DMS53 treated with DMSO at 0.1 percent for 48 hours (cell line): ENCODE measurements at regions not wholly inside any gene's neighbourhood (a gene's known extent, or its start where the extent isn't known, plus 50 kb on each side); places are given as distances from the start of the nearest gene placed in this dataset.
"Not testable (repeated sequence)": the region's sequence is repeated elsewhere in the genome, so short reads cannot be mapped to it uniquely, and the experiment has no call there.

Source experiments
- DNase-seq: peaks from one replicate; lab custom pipeline; 2025; ENCODE audit not compliant: unreplicated experiment; lab: John Stamatoyannopoulos, UW

DNA sequence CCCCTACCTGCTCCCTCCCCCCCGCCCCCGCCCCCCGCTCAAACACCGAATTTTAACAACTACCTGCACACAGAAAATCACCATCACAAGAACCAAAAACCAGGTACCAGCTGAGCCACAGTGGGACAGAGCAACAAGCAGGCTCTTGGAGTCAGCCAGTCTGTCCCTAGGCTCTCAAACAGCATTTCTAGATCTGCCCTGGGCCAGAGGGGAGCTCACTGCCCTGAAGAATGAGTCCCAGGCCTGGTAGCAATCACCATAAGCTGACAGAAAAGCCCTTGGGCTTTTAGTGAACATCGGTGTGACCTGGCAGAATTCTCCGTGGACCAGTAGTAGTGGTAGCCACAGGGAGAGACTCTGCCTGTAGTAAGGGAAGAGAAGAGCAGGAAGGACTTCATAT lies 58.3 kb downstream of the C11orf87 start:
- no peak for DNase-seq

DNA sequence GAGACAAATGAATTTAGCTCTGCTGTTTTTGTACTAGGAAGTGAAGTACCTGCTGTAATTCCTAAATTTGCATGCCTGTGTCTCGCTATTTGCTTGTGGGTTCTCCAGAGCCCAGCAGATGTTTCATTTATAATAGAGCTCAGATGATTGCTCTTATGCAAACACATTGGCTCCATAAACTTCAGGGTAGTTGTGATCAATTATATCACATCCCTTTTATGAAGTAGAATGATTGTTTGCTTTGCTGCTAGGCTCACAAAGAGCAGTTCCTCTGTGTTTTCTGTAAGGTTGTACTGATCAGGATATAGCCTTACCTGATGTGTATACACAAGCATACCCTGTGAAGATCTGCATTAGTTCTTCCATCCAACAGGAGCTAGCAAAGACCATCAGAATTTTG lies 64.1 kb downstream of the C11orf87 start:
- DNase-seq, result peak; percentile 95

DNA sequence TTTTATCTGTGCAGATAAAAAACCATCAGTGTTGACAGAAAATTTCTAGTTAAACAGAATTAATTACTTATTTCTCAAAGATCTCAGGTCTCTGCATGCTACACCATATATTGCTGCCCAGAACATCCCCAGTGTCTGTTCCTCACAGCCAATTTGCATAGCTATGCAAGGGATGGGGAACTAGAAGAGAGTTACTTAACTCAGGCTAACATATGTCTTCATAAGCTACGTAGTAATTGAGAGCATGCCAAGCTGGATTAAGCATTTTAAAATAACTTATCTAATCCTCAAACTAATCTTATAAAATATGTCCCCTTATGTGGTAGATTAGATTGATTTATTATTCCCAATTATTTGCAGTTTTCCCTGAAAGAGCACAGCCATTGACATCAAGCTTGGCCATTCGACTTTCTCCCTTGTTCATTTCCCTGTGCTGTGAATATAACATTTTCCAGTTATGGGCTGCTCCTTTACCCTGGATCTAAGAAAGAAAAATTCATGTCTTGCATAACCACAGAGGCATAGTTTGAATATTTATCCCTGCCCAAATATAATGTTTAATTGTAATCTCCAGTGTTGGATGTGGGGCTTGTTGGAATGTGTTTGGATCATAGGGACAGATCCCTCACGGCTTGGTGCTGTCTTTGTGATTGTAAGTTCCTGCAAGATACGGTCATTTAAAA lies 69.1 kb downstream of the C11orf87 start:
- DNase-seq, result no peak

DNA sequence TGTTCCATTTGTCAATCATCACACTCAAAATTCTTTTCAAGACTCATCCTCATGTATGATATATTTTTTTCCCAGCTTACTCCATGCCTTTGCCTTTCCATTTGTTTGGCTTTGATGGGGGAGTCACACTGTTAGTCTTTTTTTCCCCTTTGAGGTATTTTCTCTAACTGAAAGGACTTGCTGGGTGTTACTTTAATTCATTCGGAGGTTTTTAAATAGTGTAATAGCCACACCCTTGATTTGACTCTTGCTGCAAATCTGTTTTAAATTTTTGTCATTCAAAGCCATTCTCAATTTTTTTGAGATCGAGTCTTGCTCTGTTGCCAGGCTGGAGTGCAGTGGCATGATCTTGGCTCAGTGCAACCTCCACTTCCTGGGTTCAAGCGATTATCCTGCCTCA lies 84.1 kb downstream of the C11orf87 start:
- no peak for DNase-seq

DNA sequence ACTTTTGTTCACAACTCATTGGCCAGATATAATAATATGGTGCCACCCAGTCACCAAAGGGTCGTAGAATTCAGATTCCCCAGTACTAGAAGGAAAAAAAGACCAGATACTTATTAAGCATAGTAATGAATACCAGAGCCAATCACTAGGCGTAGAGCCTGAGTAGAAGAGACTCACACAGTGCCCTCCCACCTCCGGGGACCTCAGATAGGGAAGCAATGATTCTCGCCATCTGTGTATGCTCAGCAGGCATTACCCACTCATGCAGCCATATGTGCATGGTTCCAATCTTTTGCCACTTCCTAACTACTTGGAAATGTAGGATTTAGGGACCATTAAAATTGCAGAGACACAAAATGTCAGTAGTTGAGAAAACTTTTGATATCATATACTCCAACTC lies 85.3 kb downstream of the C11orf87 start:
- no peak for DNase-seq

DNA sequence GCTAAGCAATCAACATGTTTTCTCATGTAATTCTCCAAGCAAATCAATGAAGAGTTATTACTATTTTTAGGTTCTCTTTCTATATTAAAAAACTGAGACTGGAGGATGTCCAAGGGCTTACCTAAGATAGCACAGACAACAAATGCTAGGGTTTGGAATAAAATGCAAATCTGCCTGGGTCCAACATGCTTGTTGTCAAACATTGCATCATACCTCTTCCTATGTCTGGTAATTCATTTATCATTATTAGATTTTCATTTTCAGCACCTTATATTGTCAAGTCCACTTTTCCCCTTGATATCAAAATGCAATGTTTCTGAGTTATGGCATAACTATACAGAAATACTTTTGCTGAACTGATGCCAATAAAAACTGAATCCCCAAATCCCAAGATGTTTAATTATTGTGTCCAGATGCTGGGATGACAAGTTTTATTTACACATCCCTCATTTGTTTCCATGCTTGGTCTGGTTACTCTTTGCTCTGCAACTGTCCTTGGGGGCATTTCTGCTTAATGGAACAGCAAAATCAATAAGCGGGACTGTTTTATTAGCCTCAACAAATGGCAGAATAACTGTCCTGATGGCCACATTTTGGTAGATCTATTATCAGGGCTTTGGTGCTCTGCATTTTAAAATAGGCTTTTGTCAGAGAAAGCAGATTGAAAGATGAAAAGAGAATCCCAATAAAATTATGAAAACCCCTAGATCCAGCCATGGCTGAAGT lies 86.0 kb downstream of the C11orf87 start:
- no peak for DNase-seq

DNA sequence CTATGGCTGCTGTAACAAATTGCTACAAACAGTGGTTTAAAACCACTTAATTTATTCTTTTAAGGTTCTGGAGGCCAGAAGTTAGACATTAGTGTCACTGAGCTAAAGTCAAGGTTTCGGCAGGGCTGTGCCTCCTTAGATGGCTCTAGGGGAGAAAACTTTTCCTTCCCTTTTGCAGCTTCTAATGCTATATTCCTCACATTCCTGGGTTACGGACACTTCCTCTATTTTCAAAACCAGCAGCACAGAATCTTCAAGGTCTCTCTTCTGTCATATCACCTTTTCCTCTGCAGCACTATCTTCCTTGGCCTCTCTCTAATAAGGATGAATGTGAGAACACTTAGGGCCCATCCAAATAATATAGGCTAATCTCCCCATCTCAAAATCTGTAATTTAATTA lies 87.0 kb downstream of the C11orf87 start:
- DNase-seq, result no peak

DNA sequence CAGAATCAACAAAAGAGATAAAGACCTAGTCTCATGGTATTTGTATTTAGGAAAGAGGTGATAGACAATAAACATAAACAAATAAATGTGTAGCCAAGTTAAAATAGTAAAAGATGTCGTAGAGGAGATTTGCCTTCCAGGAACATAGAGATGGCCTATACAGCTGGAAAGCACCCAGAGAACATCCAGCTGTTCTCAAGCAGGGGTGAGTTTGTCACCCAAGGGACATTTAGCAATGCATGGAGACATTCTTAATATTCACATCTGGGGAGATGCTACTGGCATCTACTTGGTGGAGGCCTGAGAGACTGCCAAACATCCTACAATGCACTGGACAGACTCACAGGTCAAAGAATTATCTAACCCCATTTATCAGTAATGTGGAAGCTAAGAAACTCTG lies 88.3 kb downstream of the C11orf87 start:
- DNase-seq, result no peak

DNA sequence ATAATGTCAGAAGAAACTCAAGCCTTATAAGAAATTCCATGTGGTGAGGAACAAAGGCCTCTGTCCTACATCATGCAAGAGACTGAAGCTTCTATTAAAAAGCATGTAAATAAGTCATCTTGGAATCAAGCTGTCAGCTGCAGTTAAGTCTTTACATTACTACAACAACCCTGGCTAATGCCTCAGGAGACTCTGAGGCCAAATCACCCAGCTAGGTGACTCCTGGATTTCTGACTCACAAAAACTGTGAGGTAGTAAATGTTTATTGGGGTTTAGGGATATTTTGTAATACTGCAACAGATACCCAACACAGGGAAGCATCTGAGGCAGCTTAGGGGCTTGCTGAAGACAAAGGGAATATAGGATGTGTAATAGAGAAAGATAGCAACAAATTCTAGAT lies 89.6 kb downstream of the C11orf87 start:
- DNase-seq, result no peak

DNA sequence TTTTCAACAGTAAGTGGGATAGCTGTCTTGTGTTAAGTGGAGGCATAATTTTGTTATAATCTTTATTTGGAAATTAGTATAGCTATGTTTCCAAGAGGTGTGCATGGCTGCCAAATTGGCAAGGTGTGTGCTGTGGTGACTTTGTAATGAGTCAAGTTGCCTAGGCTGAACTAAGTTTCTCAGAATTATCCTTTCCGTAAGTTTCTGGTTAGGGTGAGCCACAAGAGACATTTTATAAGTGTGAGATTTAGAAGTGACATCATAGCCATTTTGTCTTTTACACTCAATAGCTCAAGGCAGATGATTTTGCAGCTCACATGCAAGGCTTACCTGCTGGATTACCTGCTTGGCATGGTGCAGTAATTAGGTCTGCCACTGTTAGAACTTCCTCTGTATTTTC lies 90.3 kb downstream of the C11orf87 start:
- no peak for DNase-seq

DNA sequence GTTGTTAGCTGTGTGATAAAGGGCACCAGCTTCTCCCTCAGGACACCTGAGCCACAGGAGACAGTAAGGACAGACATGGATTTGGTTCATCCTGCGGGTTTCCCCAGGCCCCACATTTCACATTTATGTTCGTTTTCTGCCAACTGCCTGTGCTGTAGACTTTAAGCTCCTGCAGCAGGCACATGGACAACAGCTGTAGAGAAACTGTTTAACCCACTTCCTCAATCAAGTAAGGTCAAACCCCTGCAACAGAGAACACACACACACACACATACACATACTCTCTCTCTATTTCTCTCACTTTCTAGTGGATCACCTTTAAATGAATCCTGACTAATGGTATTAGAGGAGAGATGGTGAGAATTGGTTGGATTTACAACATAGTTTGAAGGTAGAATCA lies 90.7 kb downstream of the C11orf87 start:
- no peak for DNase-seq

DNA sequence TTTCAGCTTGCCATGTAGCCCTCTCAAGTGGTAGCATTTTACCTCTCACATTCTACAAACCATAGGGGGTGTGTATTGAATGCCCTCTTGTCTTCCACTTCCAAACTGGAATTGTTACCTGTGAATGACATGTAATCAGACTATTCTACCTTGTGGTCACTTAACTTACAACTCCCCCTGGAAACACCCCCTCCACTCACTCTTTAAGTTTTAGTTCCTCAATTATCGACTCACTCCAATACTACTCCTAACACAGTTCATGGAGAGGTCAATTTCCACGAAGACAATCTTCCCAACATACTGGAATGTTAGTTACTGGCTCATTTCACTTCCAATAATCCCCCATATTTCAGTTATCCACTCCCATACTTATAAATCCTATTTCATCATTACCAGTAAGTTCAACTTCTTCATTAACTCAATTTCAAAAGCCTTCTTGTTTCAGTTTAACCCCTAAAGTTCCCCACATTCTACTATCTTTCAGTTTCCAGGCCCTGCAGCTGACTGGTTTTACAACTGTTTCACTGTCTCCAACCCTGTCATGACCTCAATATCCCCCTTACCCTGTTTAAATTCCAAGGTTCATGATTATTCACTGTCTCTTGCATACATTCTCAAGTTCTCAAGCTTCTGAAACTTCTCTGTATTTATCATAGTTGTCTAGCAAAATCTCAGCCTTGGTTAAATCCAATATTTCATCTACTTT lies 92.5 kb downstream of the C11orf87 start:
- DNase-seq, result no peak

DNA sequence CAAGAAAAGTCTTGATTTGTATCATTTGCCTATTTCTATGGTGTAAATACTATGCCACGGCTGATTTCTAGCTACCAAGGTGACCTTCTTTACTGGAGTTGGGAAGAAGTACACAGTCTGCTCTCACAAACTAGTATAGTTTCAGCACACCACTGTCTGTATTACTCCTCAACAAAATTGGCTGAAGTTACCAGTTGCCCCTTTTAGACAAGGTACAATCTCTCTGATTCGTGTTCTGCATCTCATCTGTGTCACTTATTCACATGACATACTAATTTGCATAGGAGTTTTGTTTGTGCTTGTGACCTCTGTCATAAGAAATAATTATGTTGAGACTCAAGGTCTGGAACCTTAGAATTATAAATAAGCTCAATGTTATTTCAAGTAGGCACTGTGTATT lies 97.3 kb downstream of the C11orf87 start:
- no peak for DNase-seq

DNA sequence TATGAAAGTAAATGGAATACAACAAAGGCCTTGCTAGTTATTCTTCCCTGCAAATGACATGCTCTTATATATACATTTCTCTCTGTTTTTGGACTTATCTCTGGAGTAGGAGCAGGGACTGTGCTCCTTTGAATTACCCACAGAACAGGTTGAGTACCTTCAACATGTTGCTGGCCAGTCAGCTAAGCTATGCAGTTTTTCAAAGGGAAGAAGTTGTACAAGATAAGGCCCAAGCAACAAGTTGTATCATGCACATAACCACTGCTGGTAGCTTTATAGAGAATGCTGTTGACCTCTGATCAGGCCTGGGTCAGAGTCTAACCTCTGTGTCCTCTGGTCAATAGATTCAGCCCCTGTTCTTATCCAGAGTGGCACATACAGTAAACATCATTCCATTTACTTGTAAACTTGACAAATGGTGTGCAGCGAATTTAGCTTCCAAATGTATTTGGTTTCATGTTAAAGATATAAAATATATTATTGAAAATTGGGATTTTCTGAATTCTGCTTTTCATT lies 99.6 kb downstream of the C11orf87 start:
- no peak for DNase-seq

DNA sequence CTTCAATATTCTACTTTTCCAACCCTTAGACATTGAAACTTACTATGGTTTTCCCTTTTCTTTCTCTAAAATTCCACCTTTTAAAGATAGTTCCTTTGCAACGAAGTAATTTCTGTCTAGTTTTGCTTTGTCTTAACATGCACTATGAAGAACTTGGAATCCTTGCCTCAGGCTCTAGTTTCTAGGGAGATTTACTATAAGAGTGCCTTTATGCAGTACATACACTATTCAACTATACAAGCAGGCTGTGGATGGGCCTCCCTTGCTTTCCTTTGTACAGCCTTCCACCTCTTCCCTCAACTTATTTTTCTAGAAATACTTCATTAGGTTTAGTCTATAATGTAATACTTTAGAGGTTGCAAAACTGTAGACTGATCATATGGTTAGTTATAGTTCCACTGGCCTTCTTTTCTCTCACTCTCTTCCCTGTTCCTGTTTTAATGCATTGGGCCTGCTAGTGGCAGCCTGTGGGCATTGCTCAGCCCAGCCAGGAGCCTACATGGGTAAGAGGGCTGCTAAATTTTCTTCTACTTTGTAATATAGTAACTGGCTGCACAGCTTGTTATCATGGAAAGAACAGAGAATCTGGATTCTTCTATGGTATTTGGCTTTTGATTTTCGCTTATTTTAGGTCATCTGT lies 100.2 kb downstream of the C11orf87 start:
- DNase-seq, result no peak

DNA sequence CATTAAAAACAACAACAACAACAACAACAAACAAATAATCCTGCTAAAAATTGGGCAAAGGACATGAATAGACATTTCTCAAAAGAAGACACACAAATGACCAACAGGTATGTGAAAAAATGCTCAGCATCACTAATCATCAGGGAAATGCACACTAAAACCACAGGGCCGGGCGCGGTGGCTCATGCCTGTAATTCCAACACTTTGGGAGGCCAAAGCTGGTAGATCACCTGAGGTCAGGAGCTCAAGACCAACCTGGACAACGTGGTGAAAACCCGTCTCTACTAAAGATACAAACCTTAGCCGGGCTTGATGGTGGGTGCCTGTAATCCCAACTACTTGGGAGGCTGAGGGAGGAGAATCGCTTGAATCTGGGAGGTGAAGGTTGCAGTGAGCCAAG lies 103.6 kb downstream of the C11orf87 start:
- not testable (repeated sequence) for DNase-seq

DNA sequence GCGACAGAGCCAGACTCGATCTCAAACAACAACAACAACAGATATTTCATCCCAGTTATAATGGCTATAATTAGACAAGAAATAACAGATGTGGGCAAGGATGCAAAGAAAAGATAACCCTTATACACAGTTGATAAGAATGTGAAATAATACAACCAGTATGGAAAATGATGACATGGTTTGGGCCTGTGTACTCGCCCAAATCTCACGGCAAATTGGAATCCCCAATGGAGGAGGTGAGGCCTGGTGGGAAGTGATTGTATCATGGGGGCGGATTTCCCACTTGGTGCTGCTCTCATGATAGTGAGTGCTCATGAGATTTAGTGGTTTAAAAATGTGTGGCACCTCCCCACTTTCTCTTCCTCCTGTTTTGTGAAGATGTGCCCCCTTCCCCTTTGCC lies 104.1 kb downstream of the C11orf87 start:
- no peak for DNase-seq

DNA sequence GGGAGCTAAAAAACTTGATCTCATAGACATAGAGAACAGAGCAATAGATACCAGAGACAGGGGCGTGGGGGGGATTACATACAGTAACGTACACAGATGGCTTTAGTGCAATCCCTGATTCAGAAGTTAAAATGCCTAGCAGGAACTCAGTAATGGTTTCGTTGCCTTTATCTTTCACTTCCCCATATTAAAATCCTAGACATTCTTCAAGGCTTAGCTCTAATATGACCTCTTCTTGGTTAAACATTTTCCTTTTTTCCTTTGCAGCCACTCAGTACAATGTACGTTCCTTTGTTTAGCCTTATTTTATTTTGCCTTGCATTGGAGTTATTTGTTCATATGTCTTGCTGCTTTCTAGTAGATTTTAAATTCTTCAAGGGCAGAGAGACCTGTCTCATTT lies 104.9 kb downstream of the C11orf87 start:
- no peak for DNase-seq

DNA sequence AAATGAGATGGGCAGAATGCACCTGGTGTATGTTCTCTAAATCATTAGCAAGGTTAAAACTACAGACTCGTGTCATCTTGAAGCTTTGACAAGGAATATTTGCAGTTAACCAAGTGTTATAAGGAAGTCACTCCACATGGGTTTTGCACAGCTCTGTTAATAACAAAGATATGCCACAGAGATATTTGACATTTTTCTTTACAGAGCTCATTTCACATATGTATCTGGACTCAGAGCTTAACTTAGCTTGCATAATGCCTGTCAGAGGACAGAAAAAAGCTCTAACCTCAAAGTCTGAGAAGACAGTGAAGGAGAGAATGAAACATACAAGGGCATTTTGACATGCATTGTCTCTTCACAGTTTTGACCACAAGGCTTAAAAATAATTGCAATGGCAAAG lies 105.5 kb downstream of the C11orf87 start:
- DNase-seq, result no peak

DNA sequence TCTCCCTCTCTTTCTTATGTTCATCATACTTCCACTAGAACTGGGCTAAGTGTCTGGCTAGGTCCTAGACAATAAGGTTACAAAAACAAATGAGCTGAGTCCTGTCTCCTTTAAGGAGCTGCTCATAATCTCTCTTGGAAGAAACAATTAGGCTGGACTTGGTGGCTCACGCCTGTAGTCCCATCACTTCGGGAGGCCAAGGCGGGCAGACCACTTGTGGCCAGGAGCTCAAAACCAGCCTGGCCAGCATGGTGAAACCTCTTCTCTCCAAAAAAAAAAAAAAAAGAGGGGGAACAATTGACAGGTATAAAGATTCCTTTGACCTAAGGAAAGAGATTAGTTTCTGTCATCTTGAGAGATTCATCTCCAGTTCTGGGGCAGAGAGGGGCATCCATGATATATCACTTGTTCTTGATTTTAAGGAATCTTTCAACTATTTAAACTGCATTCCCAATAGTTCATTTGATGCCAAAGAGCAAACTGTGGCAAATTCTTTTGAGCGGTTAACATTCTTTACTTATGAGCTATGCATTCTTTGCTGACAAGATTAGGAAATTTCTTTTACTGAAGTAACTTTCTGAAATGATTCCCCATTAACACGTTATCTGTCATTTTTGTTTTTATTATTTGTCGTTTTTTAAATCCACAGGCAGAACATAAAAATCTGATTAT lies 125.5 kb downstream of the C11orf87 start:
- no peak for DNase-seq

DNA sequence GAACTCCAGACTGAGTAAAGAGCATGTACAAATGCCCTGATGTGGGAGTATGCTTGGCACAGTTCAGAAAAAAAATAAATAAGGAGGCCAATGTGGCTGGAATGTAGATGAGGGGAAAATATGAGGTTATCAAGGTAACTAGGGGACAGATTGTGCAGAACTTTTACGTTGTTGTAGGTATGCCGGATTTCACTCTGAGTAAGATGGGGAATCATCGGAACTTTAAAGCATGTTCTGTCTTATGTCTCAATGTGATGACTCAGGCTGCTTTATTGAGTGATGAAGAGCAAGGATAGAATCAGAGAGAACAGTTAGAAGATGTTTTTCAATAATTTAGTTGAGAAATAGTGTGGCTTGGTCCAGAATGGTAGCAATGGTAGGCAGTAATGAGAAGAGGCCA lies 130.4 kb downstream of the C11orf87 start:
- DNase-seq, result no peak
